ENCODE measurements at regions not wholly inside any gene's neighbourhood (a gene's known extent, or its start where the extent isn't known, plus 50 kb on each side); places are given as distances from the start of the nearest gene placed in this dataset.

DNA sequence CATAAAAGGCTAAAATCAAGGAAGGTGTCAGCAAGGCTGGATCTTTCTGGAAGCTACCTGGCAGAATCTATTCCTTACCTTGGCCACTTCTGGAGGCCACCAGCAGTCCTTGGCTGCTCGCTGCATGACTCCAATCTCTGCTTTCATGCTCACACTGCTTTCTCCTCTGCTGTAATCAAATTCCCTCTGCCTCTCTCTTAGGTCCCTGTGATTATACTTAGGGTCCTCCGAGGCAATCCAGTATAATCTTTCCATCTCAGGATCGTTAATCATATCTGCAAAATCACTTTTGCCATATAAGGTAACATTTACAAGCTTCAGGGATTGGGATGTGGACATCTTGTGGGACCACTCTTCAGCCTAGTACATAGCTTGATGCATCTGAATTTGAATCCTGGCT lies 110.7 kb upstream of the IVNS1ABP start:
- DNase-seq = no peak

DNA sequence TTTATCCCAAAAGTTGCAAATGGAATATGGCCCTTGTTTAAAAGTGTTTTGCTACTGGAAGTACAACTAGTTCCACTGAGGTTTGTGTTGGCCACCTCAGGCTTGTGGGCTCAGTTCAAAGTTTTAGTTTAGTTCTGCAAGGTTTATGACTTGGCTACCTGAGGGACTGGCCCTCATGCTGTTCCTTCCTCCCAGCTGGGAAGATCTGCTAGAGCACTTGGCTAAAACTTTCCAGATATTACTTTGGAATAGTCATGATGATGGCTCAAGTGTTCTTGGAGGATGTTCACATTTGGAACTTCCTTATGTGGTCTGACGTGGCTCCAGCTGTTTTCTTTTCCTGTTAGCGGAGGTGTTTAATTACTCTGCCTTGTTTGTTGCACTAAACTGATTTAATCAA lies 110.2 kb upstream of the IVNS1ABP start:
- no peak for DNase-seq

GRCh38 chr1:185426848-185427247 lies 109.8 kb upstream of the IVNS1ABP start:
- DNase-seq = no peak

- no peak for DNase-seq
Measured at GRCh38 chr1:185425163-185425562, 108.1 kb upstream of the IVNS1ABP start.

DNA sequence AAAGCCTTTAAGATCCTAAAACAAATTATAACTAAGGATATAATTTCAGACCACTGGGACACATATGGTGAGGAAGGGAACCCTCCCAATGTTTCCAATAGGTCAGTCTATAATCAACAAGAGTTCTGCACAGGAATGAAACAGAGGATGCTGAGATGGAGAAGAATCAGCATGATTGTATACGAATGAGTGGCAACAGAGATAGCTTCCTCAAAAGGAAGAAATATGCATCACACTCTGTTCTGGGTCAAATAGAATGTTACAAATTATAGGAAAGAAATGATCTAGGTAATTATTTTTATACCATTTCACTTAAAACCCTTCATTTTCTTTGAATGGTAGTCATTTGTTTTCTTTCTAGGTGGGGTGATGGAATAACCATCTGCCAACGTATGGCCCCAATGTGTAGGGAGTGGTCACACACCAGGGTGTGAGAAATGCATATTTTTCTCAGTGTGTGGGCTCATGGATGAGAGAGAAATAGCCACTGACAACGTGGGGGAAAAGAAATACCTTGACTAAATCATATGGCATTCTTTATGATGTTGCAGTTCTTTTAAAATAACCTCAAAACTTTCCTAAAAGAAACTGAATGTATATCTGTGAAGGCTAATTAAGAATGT lies 104.6 kb upstream of the IVNS1ABP start:
- DNase-seq = no peak

- DNase-seq = no peak
Measured at GRCh38 chr1:185420588-185421081, 103.6 kb upstream of the IVNS1ABP start.

DNA sequence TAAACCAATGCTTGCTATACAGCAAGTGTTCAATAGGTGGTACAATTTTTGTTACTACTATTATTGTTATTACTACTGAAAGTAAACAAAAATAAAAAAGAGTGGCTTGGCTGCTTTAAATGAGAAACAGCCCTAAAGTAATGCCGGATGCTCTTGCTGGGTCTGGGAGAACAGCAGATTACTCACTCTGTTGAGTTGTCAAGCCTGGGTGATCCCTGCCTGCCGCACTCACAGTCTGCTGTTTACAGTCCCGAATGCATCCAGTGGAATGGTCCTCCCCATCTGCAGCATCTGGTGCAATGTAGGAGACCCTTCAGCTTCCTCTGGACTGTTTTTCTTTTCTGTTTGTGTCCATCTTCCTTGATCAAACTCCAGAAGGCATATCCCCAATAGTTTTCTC lies 102.7 kb upstream of the IVNS1ABP start:
- no peak for DNase-seq

GRCh38 chr1:185418472-185418871 lies 101.4 kb upstream of the IVNS1ABP start:
- no peak for DNase-seq

- no peak for DNase-seq
Measured at GRCh38 chr1:185412385-185413087, 95.5 kb upstream of the IVNS1ABP start.

- DNase-seq = no peak
Measured at GRCh38 chr1:185409763-185410528, 92.9 kb upstream of the IVNS1ABP start.

DNA sequence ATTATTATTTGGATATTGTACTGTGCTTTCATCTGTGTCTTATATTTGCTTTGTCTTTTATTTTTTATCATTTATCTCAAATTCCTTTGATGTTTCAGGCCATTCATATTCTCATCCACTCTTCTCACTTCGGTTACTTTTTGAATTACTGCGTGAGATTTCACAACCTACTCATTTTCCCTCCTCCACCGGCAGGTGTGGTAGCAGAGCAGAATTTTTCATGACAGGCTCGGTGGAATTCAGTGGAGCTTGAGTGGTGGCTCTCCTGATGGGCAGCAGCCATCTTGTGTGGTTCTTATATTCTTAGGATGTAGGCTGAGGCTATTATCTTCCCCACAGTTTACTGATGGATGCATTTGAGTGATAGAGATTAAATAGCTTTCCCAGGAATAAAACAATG lies 92.3 kb upstream of the IVNS1ABP start:
- no peak for DNase-seq

DNA sequence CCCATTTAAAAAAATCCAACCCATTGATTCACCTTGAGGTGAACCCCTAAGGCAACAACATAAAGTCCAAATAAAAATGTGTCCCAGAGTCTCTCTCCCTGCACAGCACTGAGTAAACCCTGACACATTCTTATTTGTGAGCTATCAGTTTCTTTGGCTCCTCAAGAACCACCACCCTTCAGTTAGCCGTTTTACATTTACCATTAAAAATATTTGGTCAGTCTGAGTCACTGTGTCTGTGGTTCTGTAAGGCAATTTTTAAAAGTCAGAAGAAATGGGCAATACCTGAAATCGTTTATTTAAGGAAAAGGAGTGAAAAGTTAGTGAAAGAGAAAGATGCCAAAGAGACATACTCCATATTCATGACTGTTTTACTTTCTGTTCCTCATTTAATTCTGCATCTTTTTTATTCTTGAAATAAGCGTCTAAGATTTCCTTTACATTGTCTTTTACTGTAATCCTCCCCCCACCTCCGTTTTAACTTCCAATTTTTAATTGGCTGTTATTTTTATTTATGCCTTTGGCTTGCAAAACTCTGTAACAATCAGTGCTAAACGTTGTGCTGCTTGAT lies 91.7 kb upstream of the IVNS1ABP start:
- DNase-seq = no peak

DNA sequence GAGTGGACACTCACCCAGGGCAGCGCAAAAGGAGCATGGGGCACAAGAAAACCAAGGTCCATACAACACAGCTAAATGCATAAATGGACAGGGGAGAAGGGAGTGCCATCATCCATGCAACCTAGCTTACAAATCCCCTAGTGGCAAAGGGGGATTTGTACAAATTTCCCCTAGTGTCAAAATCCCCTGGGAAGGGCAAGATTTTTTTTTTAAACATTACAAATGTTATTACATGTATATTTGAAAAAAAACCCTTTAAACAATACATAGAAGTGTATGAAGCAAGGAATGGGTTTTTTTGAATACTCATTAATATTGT lies 89.6 kb upstream of the IVNS1ABP start:
- DNase-seq = no peak

DNA sequence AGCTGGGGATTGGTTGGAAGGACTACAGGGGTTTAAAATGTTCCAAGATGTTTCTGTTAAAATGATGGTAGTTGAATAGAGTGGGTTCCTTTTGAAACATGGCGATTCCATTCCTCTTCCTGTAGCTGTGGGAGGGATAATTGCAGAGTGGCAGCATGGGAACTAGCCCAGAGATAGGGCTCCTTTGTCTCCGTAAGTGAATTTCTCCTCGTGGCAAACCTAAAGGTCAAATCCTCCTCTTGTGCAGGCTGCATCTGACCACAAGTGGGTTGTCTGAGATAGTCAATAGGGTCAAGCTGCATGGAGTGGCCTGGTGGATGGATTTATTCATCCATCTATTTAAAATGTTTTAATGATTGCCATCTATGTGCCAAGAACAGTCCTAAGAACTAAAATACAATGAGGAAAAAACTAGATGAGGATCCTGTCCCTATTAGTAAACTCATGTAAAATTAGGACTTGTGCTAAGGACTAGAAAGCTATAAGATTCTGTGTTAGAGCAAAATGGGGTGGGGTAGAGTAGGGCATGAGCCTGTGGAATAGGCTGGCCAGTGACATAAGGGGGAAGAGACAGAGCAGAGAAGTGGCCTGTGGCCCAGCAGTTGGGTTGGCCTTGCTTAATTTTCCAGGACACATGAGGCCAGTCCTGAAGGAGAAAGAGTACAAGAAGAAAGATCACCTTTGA lies 89.1 kb upstream of the IVNS1ABP start:
- no peak for DNase-seq

DNA sequence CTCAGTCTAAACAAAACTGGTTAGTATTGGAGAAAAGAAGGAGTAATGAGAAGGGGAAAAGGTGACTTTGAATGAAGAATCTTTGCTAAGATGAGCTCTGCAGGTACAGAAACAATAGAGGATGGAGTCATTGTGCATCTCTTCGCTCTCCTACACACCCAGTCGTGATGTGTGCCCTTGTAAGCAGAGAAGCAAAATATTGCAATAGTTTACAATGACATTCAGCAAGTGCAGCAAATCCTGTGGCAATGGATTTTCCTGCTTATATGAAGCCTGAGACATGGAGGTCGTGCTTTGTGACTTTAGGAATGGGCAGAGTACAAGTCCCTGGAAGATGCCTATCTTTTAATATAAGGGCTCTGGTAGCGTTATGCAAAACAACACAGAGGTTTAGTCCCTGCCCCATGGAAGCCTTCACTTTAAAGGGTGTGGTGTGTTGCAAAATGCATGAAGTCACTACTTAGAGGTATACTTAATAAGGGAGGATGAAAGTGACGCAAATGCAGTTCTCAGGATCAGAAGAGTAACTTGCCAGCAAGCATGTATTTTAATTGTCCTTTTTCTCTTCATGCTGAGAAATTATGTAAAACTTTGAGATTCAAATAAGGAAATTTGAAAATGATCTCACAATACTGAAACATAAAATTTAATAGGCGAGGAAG lies 88.0 kb upstream of the IVNS1ABP start:
- no peak for DNase-seq

- DNase-seq = no peak
Measured at GRCh38 chr1:185404291-185404690, 87.2 kb upstream of the IVNS1ABP start.

DNA sequence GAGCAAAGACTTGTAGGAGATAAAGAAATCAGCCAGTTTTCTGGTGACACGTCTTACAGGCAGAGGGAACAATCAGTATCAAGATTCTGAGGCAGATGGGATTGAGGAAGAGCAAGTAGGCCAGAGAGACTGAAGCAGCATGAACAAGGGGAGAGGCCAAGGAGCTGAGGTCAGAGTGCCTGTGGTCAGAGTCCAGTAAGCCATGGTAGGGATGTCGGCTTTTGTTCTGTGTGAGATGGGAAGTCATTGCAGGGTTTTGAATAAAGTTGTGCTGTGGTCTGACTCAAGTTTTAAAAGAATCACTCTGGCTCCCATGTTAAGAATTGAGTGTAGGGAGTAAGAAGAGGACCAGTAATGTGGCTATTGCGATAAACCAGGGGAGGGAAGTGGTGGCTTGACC lies 85.9 kb upstream of the IVNS1ABP start:
- no peak for DNase-seq

- no peak for DNase-seq
Measured at GRCh38 chr1:185401019-185401418, 84.0 kb upstream of the IVNS1ABP start.

DNA sequence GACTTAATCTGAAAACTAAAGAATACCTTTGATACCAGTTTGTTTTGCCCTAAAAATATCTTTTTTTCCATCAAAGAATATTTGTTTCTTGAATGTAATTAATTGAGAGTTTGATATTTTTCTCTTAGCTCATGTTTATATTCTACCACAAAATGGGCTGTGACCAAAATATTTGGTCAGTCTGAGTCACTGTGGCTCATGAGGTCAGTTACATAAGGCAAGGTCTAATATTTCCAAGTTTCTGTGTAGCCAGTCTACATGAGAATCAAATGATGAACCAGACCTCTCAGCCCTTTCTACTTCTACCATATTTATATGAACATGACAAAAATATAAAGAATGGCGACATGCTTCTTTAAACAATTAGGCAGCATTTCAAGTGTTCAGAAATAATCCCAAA lies 83.0 kb upstream of the IVNS1ABP start:
- no peak for DNase-seq

GRCh38 chr1:185398599-185398998 lies 81.6 kb upstream of the IVNS1ABP start:
- DNase-seq = no peak

DNA sequence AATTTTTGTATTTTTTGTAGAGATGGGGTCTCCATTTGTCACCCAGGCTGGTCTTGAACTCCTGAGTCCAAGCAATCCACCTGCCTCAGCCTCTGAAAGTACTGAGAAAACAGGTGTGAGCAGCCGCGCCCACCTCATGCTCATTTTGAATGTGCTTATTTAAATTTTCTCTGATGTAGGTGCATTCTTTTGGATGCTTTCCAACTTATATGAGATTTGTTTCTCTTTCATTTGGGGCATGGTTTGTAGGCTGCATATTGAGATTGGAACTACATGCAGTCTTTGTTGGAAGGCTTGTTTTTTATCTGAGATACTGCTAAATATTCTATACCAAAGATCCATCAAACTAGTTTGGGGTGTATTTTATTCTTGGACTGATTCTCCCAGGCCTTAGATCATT lies 81.0 kb upstream of the IVNS1ABP start:
- DNase-seq = no peak

DNA sequence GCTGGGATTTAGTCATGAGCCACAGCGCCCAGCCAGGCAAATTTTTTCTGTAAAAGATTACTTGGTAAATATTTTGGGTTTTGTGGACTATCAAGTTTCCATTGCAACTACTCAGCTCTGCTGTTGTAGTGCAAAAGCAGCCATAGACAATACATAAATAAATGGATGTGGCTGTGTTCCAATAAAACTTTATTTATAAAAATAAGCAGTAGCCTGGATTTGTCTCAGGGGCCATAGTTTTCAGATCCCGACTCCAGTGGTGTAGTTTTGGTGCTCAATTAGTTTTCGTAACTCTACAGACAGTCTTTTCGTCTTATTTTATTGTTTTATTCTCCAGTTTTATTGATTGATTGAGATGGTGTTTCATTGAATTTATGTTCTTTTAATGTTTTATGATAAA lies 80.1 kb upstream of the IVNS1ABP start:
- no peak for DNase-seq

DNA sequence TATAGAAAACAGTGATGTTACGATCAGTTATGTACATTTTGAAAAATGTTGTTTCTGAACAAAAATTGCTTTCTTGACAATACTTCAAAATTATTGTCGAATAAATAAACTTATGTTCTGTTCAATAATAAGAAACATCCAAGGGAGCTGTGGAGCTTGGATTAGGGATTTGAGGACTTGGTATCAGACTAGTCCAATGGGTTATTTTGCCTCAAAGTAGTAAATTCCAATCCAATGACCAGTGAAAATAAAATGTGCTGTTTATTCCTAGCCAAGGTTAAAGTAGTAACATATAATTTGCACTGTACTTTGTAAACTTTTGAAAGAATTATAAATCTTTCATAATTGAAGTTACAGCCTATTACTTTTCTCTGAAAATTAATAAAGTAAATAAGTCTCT lies 79.1 kb upstream of the IVNS1ABP start:
- no peak for DNase-seq

Data from CD4-positive, alpha-beta T cell treated with Interleukin-17A for 4 hours (primary cell).